ENCODE measurements at regions not wholly inside any gene's neighbourhood (a gene's known extent, or its start where the extent isn't known, plus 50 kb on each side); places are given as distances from the start of the nearest gene placed in this dataset.

DNA sequence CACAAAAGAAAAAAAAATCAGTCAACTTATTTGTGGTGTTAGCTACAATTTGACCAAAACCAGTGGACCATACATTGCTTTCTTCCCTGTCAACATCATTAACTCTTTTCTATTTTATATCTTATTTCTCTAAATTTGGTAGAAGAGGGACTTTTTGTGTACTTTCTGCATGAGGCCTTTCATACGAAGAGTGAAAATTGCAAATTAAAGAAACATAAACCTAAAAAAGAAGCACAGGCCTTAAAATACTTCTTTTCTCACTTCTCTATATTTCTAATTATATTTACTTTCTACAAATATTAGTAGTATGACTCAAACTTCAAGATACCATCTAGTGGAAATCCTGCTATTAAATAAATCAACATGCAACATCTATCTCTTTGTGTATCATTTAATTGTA is 1073.4 kb upstream of the ZEB2 start:
- no peaks in the 10 kb centered on the region for H3K36me3 ChIP-seq
- 89 to 90% methylated on average over 1 of the region's 1 CpG for WGBS, 2 donors
- H3K4me3 ChIP-seq (replicated peaks in 1 of 3): no peak overlapping the region
- DNase-seq: no peak
- H3K27ac ChIP-seq: no peak overlapping the region
- H3K9me3 ChIP-seq: no peaks in the 10 kb centered on the region
- TF ChIP-seq CTCF (IDR thresholded peaks at IDR 0.05) (no peak), POLR2A (IDR thresholded peaks at IDR 0.05) (no peak)
- no peaks in the 10 kb centered on the region for H3K27me3 ChIP-seq
- H3K4me1 ChIP-seq: no peaks in the 10 kb centered on the region
- intact Hi-C loops (cut with DNase I): no loop called here

DNA sequence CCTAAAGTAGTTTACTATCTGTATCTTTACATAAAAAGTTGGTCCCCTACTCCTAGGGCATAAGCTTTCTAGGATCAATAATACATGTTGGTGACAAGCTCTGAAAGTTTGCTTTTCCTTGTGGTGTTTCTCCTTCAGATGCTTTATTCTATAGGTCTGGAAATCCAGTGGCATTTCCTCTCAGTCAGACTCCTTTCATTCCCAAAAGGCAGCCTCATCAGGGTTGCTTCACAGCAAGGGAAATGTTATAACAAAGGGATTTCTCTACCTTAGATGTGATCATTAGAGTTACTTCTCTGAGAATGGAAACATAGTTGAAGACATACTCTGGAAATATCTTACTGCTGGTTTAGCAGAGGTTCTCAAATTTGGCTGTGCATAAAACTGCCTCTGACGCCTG is 1072.4 kb upstream of the ZEB2 start:
- 94 to 96% methylated on average over 1 of the region's 1 CpG for WGBS, 2 donors
- H3K27me3 ChIP-seq: no peaks in the 10 kb centered on the region
- no peaks in the 10 kb centered on the region for H3K4me1 ChIP-seq
- DNase-seq: no peak
- no peak overlapping the region for H3K27ac ChIP-seq
- intact Hi-C loops (cut with DNase I): no loop called here
- H3K4me3 ChIP-seq (replicated peaks in 1 of 3): no peak overlapping the region
- no peaks in the 10 kb centered on the region for H3K36me3 ChIP-seq
- H3K9me3 ChIP-seq: no peaks in the 10 kb centered on the region
- no peak for TF ChIP-seq POLR2A (IDR thresholded peaks at IDR 0.05)
- TF ChIP-seq CTCF (IDR thresholded peaks at IDR 0.05): no peak

DNA sequence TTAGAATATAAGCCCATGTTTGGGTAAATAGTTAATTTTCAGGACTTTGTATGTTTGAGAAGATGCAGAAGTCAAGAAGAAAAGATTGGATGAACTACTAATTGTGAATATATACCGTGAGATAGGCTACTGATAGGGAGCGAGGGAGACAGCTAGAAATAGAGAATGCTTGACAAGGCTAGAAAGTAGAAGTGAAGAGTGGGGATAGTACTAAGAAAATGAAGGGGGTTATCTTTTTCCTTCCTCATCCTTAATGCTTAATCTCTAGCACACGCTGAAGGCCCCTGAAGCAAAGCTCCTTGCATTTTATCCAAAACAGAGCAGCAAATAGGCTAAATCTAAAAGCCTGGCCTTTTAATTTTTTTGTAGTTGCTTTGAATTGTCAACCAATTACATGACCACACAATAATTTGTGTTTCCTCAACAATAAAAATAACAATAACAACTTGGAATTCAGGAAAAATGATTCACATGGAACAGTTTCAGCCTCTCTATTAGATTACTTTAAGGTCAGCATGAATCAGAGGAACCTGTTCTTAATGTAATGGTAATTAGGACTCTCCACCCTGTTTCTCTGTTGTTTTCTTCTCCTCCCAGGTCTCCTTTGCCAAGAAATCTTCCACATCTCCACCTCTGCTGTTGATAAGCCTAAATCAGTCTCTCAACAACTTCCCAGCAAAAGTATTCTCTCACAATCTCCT is 1071.3 kb upstream of the ZEB2 start:
- 97 to 98% methylated on average over 3 of the region's 3 CpGs for WGBS, 2 donors
- H3K36me3 ChIP-seq: no peaks in the 10 kb centered on the region
- H3K9me3 ChIP-seq: no peaks in the 10 kb centered on the region
- intact Hi-C loops (cut with DNase I): no loop called here
- no peak overlapping the region for H3K4me3 ChIP-seq (replicated peaks in 1 of 3)
- TF ChIP-seq CTCF (IDR thresholded peaks at IDR 0.05): no peak
- no peak for TF ChIP-seq POLR2A (IDR thresholded peaks at IDR 0.05)
- DNase-seq: no peak
- H3K27me3 ChIP-seq: no peaks in the 10 kb centered on the region
- no peak overlapping the region for H3K27ac ChIP-seq
- no peaks in the 10 kb centered on the region for H3K4me1 ChIP-seq

DNA sequence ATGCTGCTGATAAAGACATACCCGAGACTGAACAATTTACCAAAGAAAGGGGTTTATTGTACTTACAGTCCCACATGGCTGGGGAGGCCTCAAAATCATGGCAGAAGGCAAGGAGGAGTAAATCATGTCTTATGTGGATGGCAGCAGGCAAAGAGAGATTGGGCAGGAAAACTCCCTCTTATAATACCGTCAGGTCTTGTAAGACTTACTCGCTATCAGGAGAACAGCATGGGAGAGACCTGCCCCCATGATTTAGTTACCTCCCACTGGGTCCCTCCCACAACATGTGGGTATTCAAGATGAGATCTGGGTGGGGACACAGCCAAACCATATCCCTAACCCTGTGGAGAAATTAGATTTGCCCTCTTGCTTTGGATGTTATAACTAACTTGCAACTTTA is 1068.0 kb upstream of the ZEB2 start:
- no peak for DNase-seq
- Histone ChIP-seq H3K36me3 (no peaks in the 10 kb centered on the region), H3K9me3 (no peaks in the 10 kb centered on the region), H3K4me3 (replicated peaks in 1 of 3) (no peak overlapping the region), H3K27me3 (no peaks in the 10 kb centered on the region), H3K4me1 (no peaks in the 10 kb centered on the region), H3K27ac (no peak overlapping the region)
- no peak for TF ChIP-seq CTCF (IDR thresholded peaks at IDR 0.05)
- TF ChIP-seq POLR2A (IDR thresholded peaks at IDR 0.05): no peak
- intact Hi-C loops (cut with DNase I): no loop called here
- WGBS, 2 donors: 95% methylated on average over 3 of the region's 3 CpGs

DNA sequence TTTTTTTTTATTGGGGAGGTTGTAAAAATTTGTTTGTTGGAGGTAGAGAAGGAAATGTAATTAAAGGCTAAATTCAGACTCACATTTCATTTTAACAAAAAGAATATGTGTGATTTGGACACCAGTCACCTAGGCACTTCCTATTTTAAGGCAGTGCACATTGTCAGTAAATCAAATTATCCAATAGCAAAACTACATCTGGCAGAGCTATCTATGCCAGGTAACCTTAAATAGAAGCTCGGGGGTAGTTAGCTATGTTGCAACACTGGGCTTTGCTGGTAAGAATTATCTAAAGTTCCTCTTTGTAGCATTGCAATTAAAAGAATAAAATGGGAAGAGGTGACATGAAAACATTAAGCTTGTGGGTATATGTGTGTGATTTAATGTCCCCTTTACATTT is 1064.4 kb upstream of the ZEB2 start:
- H3K27ac ChIP-seq: no peak overlapping the region
- intact Hi-C loops (cut with DNase I): no loop called here
- no peaks in the 10 kb centered on the region for H3K4me1 ChIP-seq
- H3K36me3 ChIP-seq: no peaks in the 10 kb centered on the region
- no peak for DNase-seq
- TF ChIP-seq POLR2A (IDR thresholded peaks at IDR 0.05) (no peak), CTCF (IDR thresholded peaks at IDR 0.05) (no peak)
- no peaks in the 10 kb centered on the region for H3K27me3 ChIP-seq
- no peak overlapping the region for H3K4me3 ChIP-seq (replicated peaks in 1 of 3)
- no peaks in the 10 kb centered on the region for H3K9me3 ChIP-seq
- 83 to 85% methylated on average over 1 of the region's 1 CpG for WGBS, 2 donors
